Activated naive CD4-positive, alpha-beta T cell treated with Interleukin-2 at 50 U/mL for 16 hours (primary cell): ENCODE measurements at regions not wholly inside any gene's neighbourhood (a gene's known extent, or its start where the extent isn't known, plus 50 kb on each side); places are given as distances from the start of the nearest gene placed in this dataset.
A peak's percentile ranks its signal among the peaks of the same experiment; 100 is the strongest.

Experiments used
- DNase-seq: peaks from one replicate; pipeline ENCODE4 v3.0.0-alpha.2; 2020

DNA sequence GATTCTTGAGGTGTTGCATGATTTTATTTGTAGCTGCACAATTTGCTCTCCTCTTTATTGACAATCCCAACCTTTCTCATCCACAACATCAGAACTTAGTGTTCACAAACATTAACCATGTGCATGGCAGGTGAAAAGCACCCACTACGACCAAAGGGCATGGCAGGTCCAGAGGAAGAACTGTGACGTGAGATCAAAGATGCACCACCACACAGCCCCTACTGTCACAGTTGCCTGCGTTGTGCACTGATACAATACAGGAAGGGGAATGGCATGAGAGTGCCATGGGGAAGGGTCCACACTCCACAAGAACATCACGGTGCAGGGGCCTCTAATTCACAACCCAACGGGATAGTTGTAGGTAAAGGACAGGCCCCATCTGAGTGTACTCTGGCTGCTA, 217.1 kb upstream of the PFKP start:
- DNase-seq, result no peak

DNA sequence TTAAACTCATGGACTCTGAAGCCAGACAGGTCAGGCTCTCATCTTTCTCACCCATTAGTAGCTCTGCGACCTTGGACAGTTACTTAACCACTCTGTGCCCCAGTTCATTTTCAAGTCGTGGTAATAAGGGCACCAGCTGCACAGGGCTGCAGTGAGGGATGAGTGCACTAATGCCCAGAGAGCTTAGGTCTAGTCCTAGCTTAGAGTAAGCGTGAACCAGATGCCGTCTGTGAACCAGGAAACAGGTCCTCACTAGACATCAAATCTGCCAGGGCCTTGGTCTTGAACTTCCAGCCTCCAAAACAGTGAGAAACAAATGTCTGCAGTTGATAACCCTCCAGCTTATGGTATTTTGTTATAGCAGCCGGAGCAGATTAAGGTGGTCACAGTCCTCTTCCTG, 222.4 kb upstream of the PFKP start:
- DNase-seq, result no peak

DNA sequence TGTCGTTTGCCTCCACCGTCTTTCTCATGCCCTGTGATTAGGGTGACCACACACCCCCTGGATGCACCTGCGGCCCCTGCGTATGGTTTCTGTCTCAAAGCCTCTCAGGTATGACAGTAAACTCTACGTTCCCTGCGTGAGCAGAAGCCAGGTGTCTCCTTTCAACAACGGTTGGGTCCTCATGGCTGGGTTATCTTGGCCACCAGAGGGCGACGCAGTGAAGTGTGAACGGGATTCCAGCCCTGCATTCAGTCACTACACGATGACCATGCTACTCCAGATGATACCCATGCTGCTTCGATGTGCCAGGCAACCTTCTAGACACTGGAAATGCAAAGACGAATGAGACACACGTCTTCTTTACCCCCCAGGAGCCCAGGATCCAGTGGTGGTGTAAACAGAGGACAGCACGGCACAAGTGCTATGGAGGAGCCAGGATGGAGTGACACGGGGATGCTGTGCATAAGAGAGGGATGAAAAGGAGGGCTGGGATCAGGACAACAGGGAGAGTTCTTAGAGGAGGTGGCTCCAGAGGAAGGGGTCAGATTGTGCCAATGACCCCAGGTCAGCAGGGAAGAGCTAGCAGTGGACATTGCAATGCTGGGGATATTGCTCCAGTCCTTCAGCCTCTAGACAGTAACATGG, 228.1 kb upstream of the PFKP start:
- peak; percentile 12 for DNase-seq

DNA sequence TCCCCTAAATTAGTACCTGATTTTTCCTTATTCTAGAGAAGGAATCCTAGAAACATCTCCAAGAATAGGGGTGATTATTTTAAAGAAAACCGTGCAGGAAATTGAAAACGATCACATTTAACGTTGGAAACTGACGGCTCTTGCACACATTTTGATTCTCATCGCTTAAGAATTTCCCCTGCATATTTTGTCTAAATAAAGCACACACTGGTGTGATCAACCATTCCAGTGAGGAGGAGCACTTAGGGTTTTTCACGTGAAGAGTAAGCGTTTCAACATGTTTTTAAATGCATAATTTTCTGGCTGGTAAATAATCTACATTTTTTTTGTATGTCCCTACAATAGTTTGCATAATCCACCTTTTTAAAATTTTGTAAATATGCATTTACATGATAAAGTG, 229.7 kb upstream of the PFKP start:
- no peak for DNase-seq

DNA sequence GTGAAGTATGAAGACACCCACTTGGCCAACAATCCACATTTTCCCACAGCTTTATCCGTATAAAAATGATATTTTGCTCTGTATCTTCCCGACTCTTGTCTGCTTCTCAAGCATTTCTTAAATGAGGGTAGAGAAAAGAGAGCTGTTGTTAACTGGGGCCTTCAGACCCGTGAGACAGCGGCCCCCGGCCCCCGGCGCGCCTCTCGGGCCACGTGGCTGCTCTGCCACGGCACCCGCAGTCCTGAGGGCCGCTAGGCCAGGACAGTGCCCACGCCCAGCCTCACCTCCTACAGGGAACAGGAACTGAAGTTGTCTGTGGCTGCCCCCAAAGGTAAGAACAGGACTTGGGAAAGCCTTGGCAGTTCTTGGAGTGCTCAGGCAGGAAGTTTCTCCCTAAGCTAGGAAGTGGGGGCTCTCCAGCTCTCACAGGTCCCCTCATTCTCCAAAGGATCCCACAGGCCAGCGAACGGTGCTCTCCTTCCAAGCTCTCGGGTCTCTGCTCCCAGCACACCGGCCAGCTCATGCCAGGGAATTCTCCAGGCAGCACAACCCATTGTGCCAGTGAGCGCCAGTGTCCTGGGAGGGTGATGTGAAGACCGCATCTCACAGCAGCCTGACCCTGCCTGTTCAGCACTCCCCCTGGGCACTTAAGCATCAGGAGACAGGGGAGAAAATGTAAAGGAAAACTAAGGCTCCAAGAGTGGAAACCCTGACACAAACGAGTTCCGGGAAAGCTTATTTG, 230.3 kb upstream of the PFKP start:
- no peak for DNase-seq

DNA sequence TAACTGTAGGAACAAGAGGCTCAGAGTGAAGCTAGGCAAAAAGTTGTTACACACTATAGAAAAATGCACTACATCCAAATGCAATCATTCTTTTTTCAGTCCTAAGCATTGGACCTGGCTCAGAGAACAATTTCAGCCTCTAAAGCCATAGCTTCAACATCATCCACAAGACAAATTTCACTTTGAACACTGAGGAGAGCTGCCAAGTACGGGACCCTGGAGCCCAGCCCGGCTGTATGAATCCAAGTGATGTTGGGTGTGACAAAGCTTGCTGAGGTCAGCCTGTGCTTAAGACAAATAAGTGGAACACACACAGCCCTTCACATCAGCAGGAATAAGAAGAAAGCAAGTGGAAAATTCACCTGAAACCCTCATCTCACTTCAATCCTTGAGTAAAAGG, 233.1 kb upstream of the PFKP start:
- DNase-seq, result no peak

DNA sequence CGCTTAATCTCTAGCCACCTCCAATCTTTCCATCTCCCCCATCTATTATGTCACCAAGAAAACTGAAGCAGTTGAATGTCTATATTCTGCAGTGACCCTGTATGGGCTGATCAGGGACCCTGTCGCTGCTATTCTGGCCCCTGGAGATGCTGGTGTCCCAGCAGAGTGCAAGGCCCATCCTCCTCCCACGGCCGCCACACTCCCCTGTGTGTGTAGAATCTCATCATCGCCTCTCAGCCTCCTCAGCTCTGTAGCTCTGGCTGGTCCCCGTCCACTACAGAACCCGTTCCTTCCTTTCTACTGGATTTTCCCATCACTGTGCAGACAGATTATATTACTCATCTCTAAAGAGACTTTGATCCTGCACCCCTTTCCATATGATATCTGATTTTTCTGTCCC, 235.8 kb upstream of the PFKP start:
- DNase-seq, result no peak

DNA sequence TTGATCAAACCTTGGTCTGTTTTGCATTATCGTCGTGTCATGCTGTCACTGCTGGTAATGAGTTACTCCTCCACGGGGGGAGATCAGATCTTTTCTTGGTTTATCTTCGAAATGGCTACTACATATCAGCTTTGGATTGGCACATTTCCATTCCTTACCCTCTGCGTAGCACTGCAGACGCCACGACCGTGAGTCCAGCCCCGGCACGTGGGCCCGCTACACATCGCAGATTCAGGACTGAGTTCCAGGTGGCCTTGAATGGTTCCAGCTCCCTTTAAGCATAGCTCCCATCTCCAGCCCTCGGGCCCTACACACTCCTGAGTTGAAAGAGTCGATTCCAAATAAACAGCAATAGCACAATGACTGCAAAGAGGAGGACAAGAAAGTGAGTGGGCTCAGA, 238.6 kb upstream of the PFKP start:
- no peak for DNase-seq

DNA sequence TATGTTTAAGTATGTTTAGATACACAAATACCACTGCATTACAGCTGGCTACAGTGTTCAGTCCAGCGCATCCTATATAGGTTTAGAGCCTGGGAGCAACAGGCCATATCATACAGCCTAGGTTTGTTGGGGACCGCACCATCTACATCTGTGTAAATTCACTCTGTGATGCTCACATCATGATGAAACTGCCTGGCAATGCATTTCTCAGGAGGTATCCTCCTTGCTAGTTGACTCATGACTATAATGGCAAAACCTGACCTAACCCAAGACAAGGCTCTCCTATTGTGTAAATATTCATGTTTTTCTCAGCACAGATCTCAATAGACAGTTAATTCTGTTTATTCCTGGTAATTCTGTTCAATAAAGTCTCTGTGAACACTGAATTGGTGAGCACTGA, 240.7 kb upstream of the PFKP start:
- DNase-seq, result no peak

DNA sequence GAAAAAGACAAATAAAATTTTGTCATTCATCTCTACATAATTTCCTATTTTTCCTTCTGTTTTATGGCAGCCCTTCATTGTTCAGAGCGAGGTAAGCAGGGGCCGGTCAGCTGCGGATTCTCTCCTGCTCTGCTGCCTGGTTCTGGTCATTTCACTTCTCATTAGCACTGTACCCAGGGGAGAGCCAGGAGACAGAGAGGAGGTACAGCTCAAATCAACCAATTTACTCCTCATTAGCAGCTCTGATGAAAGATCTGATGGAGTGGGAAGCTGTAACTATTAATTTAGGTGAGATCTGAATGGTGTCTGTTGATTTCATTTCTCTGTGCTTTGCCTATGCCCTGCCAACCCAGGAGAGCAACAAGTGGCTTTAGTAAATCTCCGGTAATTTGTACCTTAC, 241.5 kb upstream of the PFKP start:
- no peak for DNase-seq

DNA sequence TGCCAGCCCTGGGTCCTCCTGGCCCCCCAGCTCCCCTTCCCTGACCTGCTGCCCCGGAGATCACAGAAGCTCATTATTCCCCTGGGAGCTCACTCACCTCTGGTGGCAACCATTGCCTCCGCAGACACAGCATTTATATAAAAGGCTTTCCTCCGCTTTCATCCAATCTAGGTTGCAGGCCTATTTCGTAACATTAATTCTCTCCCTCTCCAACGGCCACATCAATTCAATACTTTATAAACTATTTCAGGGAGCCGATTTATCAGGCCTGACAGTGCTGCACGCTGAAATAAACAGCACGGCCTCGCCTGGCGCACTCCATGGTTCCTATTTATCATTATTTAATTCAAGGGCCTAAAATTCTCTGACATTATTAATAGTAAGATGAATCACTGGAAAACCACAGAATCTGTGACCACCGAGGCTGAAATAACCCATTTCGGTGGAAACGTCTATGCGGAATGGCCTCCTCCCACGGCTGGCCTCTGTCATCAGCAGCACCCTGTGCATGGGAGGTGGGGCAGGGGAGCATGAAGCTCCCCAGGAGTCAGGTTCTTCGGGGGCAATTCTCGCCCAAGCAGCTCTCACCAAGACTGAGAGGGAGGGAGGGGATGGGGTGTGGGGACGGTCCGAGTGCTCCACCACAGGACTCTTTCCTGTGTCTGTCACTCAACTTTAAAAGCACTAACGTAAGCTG, 249.3 kb upstream of the PFKP start:
- no peak for DNase-seq

DNA sequence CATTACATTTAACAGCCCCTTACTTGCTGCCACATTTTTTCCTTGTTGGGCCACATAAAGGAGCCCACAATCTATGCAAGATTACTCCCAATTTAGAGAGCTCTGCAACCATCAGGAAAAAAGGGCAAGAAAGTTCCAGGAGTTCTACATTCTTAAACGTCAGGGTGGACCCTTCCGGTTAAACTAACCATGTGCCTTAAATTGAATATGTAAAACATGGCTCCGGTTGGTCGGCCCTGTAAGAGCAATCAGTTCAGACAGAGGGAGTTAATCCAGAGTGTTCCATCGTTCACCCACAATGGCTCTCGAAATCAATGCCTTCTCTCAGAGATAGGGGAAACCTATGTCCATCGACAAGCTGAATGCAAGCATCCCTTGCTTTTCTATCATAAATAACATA, 253.7 kb upstream of the PFKP start:
- DNase-seq, result no peak

DNA sequence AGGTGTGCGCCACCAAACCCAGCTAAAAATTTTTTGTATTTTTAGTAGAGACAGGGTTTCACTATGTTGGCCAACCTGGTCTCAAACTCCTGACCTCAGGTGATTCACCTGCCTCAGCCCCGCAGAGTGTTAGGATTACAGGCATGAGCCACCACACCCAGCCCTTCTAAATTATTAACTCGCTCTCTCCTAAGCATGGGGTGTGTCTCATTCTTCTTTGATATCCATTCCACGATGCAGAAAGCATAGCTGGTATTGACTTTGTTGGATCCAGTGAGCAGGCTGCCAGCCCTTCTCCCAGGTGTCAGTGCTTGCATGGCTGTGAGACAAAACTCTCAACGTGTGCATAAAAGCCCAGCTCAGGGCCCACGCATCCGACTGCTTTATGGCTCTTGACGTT, 254.1 kb upstream of the PFKP start:
- DNase-seq, result no peak

DNA sequence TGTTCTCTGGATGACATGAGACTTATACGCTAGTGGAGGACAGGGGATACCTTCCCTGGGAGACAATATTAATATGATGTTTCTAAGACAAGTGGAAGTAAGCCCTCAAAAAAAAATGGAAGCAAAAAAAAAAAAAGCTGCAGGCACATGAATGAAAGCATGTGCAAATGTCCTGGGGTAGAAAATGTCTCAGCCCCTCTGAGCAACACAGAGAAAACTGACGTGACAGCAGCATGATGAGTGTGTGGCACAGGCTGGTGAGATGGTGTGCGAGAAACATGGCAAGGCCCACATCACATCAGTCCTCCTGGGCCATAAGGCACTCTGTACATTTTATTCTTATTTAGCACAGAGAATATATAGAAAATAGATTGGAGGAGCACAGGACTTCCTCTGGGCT, 254.7 kb upstream of the PFKP start:
- DNase-seq, result no peak

DNA sequence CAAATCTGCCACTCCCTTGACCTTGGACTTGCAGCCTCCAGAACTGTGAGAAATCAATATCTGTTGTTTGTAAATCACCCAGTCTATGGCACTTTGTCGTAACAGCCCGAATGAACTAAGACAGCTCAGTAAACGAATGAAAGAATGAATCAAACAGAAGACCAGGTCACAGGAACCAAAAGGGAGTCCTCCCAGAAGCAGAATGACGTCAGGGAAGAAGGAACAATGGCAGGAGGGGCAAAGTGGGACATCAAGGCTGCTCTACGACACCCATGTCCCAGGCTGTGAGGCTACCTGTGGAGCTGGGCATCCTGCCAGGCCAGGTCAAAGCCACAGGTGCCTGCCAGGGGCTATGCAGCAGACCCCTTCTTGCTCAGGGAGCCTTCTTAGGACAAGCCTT, 267.2 kb upstream of the PFKP start:
- DNase-seq, result no peak

DNA sequence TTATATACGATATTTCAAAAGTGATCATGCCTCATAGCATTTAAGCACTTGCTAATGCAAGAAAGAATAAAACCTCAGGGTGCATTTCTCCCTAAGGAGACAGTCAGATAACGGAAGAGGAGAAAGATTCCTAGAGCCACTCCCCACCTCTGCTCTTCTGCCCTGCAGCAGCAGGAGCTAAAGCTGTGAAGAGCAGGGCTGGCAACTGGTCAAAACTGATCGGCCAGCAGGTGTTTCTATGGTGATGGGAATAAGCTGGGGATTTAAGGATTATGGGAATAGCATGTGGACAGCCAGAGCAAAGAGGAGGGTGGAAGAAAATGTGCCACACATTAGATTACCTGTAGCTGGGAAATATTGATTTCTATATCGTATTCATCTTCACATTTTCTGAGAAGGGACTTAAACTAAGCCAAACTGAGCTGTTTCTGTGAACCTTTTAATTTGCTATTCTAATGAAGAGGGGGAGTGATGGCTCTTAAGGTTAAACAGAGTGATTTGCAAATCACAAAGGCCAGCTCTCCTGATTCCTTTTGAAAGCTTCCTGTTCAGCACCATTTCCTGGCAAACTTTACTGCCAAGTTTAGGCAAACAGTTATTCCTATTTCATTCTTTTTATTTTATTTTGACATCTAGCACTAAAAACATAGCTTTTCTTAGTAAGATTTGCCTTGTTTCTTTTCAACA, 268.9 kb upstream of the PFKP start:
- DNase-seq, result no peak

DNA sequence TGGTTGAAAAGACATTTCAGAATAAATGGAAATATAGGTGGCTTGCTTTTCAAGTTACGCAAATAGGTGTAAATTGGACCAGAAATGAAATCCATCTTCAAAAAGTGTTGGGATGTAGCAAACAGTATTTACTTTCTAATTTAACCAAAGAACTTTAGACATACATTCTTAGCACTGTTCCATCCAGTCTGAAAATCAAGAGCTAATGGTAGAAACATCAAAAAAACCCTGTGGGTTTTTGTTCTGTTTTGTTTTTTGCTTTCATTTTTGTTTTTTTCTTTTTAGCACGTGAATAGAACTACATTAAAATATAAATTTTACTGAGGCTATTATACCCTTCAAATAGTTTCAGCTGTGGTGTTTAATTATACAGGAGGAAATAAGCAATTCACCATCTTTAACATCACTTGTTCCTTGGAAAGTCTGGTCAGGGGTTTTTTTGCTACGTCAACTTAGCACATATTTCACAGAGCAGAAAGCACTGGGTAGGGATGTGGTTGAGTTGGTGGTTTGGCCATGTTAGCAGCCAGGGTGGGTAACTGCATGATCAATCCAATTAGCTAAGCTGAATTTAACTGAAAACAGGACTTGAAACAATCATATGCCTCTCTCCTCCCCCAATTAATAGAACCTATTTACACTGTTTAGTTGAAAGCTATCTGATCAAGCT, 275.4 kb upstream of the PFKP start:
- DNase-seq, result no peak

DNA sequence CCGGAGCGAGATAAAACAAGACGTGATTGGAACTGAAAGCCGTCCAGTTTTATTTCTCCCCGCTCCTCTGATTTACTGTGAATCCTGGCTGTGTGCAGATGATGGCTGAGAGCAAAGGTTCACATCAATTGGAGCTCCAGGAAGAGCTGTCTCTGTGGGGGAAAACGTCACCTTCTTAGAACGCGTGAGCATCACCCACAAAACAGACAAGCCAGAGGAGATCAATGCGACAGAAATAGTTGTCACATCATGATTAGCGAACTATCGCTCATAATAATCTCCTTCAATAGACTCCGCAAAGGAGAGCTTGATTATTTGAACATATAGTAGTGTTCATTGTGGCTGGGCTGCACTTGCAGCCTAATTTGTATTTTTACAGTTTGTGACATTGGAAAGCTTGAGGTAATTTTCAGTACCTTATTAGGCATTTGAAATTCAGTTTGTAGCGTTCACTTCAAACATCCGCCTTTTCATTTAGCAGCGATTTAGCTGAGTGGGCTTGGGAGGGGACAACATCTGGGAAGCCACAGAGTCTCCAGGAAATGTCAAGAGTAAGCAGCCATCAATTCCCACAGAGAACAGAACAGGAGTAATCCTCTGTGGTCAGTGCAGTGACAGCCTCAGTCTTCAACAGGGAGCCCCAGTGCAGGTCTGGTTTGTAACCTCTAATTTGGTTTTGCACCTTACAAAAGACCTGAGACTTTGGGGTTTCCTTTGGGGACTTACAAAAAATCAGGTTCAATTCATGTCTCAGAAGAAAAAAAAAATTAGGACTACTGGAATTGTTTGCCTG, 276.8 kb upstream of the PFKP start:
- DNase-seq, result no peak

DNA sequence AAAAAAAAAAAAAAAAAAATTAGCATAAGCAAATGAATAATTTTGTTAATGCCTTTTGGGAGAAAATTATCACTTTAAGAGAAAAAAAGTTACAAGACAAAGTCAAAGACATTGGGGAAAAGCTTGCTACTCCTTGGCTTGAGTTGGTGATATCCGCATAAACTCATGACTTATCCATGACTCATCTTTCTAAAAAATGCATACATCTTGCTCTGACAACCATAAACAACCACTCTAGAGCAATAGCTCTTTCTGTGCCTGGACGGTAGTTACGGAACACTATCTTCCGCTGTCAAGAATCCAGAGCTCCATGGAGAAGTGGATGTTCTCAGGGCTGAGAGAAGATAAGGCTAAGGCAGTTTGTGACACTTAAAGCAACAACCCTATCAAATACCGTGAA, 281.1 kb upstream of the PFKP start:
- DNase-seq, result no peak

DNA sequence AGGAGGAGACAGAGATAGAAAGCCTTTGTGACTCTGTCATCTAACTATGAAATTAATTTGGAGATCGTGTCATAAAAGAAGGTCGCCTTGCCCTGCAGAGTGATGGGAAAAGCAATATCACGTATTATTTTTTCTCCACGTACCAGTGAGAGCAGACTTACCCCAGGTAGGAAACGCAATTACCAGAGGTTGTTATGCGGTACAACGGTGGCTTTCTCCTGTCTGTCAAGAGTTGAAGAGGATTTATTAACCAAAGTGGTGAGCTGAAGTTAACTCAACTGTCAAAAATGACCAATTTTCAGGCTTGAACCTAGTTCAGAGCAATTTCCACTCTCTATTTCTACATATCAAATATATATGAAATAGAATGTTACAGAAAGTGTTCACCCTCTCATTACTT, 282.6 kb upstream of the PFKP start:
- DNase-seq, result no peak

DNA sequence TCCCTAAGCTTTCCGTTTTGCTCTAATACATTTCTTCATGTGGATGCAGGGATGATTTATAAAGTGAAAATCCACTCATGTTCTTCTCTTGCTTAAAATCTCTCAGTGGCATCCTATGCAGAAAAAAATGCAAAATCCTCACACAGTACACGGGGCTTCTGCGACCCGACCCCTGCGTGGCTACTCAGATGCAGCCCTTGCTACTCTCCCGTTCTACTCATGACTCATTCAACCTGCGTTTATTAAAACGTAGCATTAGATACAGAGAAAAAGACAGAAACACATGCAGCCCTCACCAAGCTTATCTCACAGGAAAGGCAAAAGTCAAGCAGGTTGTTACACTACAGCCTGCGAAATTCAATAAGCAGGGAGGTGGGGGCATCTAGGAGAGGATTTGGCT, 284.4 kb upstream of the PFKP start:
- DNase-seq, result no peak

DNA sequence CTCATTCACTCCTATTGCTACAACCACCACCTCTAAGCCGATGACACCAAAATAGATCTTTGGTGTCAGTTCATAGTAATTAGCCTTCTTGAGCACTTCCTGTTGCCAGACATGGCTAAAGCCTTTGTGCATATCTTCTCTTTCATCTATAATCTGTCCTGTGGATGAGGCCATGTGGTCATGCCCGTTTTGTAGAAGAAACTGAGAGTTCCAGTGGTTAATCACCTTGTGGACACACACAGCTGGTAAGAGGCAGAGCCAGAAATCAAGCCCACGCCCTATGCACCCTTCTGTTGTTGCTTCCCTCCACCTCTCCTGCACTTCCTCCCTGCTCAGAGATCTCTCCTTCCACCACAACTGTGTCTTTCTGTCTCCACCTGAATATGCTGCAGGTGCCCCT, 285.1 kb upstream of the PFKP start:
- no peak for DNase-seq
